ENCODE measurements at regions not wholly inside any gene's neighbourhood (a gene's known extent, or its start where the extent isn't known, plus 50 kb on each side); places are given as distances from the start of the nearest gene placed in this dataset.
"Not testable (repeated sequence)": the region's sequence is repeated elsewhere in the genome, so short reads cannot be mapped to it uniquely, and the experiment has no call there.

DNA sequence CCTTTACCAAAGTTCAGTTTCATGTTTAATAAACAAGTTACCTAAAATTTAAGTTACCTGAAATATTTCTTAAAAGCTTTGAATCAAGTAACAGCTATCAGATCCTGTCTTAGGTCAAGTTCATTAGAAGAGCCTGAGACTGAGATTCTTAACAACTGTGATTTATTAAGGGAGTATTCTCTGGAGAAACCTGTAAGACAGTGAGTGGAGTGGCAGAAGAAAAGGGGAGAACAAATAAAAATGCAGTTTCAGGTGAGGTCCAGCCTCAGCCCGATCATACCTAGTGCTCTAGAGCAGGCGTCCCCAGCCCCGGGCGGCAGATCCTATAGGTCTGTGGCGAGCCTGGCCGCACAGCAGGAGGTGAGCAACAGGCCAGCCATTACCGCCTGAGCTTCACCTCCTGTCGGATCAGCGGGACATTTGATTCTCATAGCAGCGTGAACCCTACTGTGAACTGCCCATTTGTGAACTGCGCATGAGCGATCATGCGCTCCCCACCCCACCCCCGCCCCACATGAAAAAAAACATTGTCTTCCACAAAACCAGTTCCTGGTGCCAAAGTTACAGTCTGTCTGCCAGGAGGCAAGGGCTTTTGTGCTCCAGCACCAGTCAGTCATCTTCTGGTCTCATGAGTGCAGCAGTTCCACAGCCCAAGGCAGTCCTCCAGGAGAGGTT lies 59.2 kb upstream of the ADGRB3 start:
- H3K36me3 Mint-ChIP-seq (ENCODE audit: low read depth): no peaks in the 10 kb centered on the region
- H3K4me1 Mint-ChIP-seq (ENCODE audit: low read depth): no peaks in the 10 kb centered on the region
- DNase-seq (ENCODE audit: low spot score): no peak
- H3K4me3 Mint-ChIP-seq (ENCODE audit: low read depth): no peak overlapping the region
- H3K9me3 Mint-ChIP-seq: peaks cover 6% of the 10 kb centered on the region
- no peaks in the 10 kb centered on the region for H3K27me3 Mint-ChIP-seq (ENCODE audit: low read depth)
- intact Hi-C loops (cut with micrococcal nuclease): no loop called here
- no peak overlapping the region for H3K27ac Mint-ChIP-seq

GRCh38 chr6:68572975-68573374 lies 62.1 kb upstream of the ADGRB3 start:
- no peaks in the 10 kb centered on the region for H3K4me1 Mint-ChIP-seq (ENCODE audit: low read depth)
- intact Hi-C loops (cut with micrococcal nuclease): no loop called here
- H3K36me3 Mint-ChIP-seq (ENCODE audit: low read depth): no peaks in the 10 kb centered on the region
- no peaks in the 10 kb centered on the region for H3K27me3 Mint-ChIP-seq (ENCODE audit: low read depth)
- DNase-seq (ENCODE audit: low spot score): no peak
- H3K4me3 Mint-ChIP-seq (ENCODE audit: low read depth): no peak overlapping the region
- H3K9me3 Mint-ChIP-seq: peaks cover 11% of the 10 kb centered on the region
- H3K27ac Mint-ChIP-seq: no peak overlapping the region

- no peak overlapping the region for H3K4me3 Mint-ChIP-seq (ENCODE audit: low read depth)
- no peaks in the 10 kb centered on the region for H3K4me1 Mint-ChIP-seq (ENCODE audit: low read depth)
- H3K27ac Mint-ChIP-seq: no peak overlapping the region
- H3K27me3 Mint-ChIP-seq (ENCODE audit: low read depth): no peaks in the 10 kb centered on the region
- DNase-seq (ENCODE audit: low spot score): no peak
- intact Hi-C loops (cut with micrococcal nuclease): no loop called here
- H3K36me3 Mint-ChIP-seq (ENCODE audit: low read depth): no peaks in the 10 kb centered on the region
- H3K9me3 Mint-ChIP-seq: peaks cover 13% of the 10 kb centered on the region
Measured at GRCh38 chr6:68572525-68572924, 62.6 kb upstream of the ADGRB3 start.

- intact Hi-C loops (cut with micrococcal nuclease): no loop called here
- Mint-ChIP-seq H3K9me3 (no peaks in the 10 kb centered on the region), H3K4me3 (ENCODE audit: low read depth) (no peak overlapping the region), H3K27me3 (ENCODE audit: low read depth) (no peaks in the 10 kb centered on the region), H3K27ac (no peak overlapping the region), H3K4me1 (ENCODE audit: low read depth) (no peaks in the 10 kb centered on the region), H3K36me3 (ENCODE audit: low read depth) (no peaks in the 10 kb centered on the region)
- no peak for DNase-seq (ENCODE audit: low spot score)
Measured at GRCh38 chr6:68559716-68560115, 75.4 kb upstream of the ADGRB3 start.

DNA sequence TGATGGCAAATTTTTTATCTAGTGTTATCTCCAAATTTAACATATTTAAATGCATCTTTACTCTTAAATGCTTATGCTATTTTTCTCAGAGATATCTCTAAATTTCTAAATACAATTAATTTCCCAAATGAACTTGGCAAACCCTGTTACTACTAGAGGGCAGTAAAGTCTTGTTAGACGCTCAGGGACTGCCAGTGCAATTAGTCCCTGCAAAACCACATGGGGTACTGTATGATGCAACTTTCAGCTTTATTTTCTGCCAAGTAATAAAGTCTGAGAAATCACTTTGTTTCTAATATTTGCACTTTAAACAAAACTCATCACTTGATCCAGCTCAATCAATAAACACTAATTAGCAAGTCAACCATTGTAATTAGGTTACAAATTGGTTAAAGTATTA lies 76.0 kb upstream of the ADGRB3 start:
- H3K9me3 Mint-ChIP-seq: no peaks in the 10 kb centered on the region
- H3K36me3 Mint-ChIP-seq (ENCODE audit: low read depth): no peaks in the 10 kb centered on the region
- H3K4me1 Mint-ChIP-seq (ENCODE audit: low read depth): no peaks in the 10 kb centered on the region
- H3K4me3 Mint-ChIP-seq (ENCODE audit: low read depth): no peak overlapping the region
- no peak overlapping the region for H3K27ac Mint-ChIP-seq
- no peaks in the 10 kb centered on the region for H3K27me3 Mint-ChIP-seq (ENCODE audit: low read depth)
- DNase-seq (ENCODE audit: low spot score): no peak
- intact Hi-C loops (cut with micrococcal nuclease): no loop called here

DNA sequence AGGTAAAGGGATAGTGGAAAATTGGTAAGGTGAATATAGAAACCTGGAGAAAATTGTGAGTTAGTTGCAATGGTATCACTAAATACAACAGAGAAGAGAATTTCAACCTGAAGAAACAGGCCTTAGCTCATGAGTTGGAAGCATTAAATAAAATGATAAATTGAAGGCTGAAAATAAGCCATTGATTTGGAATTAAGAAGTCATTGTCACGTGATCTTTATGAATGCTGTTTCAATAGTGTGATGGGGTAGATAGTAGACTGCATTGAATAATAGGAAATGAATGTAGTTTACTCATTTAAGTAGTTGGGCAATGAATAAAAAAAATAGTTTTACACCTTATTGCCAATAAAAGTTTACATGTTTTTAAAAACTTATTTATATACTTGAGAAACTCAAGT lies 88.5 kb upstream of the ADGRB3 start:
- intact Hi-C loops (cut with micrococcal nuclease): no loop called here
- H3K36me3 Mint-ChIP-seq (ENCODE audit: low read depth): no peaks in the 10 kb centered on the region
- no peak for DNase-seq (ENCODE audit: low spot score)
- H3K27me3 Mint-ChIP-seq (ENCODE audit: low read depth): no peaks in the 10 kb centered on the region
- no peaks in the 10 kb centered on the region for H3K4me1 Mint-ChIP-seq (ENCODE audit: low read depth)
- H3K4me3 Mint-ChIP-seq (ENCODE audit: low read depth): no peak overlapping the region
- H3K27ac Mint-ChIP-seq: no peak overlapping the region
- H3K9me3 Mint-ChIP-seq: peaks cover 14% of the 10 kb centered on the region

- H3K27me3 Mint-ChIP-seq (ENCODE audit: low read depth): no peaks in the 10 kb centered on the region
- no peak overlapping the region for H3K4me3 Mint-ChIP-seq (ENCODE audit: low read depth)
- H3K36me3 Mint-ChIP-seq (ENCODE audit: low read depth): no peaks in the 10 kb centered on the region
- peaks cover 8% of the 10 kb centered on the region for H3K9me3 Mint-ChIP-seq
- intact Hi-C loops (cut with micrococcal nuclease): no loop called here
- H3K27ac Mint-ChIP-seq: no peak overlapping the region
- no peaks in the 10 kb centered on the region for H3K4me1 Mint-ChIP-seq (ENCODE audit: low read depth)
- no peak for DNase-seq (ENCODE audit: low spot score)
Measured at GRCh38 chr6:68544450-68544849, 90.6 kb upstream of the ADGRB3 start.

DNA sequence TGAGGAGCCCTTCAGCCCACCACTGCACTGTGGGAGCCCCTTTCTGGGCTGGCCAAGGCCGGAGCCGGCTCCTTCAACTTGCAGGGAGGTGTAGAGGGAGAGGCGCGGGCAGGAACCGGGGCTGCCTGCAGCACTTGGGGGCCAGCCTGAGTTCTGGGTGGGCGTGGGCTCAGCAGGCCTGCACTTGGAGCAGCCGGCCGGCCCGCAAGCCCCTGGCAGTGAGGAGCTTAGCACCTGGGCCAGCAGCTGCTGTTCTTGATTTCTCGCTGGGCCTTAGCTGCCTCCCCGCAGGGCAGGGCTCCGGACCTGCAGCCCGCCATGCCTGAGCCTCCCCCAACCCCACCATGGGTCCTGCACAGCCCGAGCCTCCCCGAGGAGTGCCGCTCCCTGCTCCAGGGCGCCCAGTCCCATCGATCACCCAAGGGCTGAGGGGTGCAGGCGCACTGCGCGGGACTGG lies 101.7 kb upstream of the ADGRB3 start:
- H3K27ac Mint-ChIP-seq: no peak overlapping the region
- intact Hi-C loops (cut with micrococcal nuclease): no loop called here
- no peaks in the 10 kb centered on the region for H3K36me3 Mint-ChIP-seq (ENCODE audit: low read depth)
- no peak overlapping the region for H3K4me3 Mint-ChIP-seq (ENCODE audit: low read depth)
- H3K27me3 Mint-ChIP-seq (ENCODE audit: low read depth): no peaks in the 10 kb centered on the region
- no peaks in the 10 kb centered on the region for H3K4me1 Mint-ChIP-seq (ENCODE audit: low read depth)
- no peak for DNase-seq (ENCODE audit: low spot score)
- peaks cover 9% of the 10 kb centered on the region for H3K9me3 Mint-ChIP-seq

GRCh38 chr6:68527691-68528090 lies 107.4 kb upstream of the ADGRB3 start:
- Mint-ChIP-seq H3K4me3 (ENCODE audit: low read depth) (no peak overlapping the region), H3K36me3 (ENCODE audit: low read depth) (no peaks in the 10 kb centered on the region), H3K4me1 (ENCODE audit: low read depth) (no peaks in the 10 kb centered on the region), H3K9me3 (peaks cover 10% of the 10 kb centered on the region), H3K27me3 (ENCODE audit: low read depth) (no peaks in the 10 kb centered on the region), H3K27ac (no peak overlapping the region)
- no peak for DNase-seq (ENCODE audit: low spot score)
- intact Hi-C loops (cut with micrococcal nuclease): no loop called here

GRCh38 chr6:68506911-68507310 lies 128.2 kb upstream of the ADGRB3 start:
- H3K27ac Mint-ChIP-seq: no peak overlapping the region
- no peak overlapping the region for H3K4me3 Mint-ChIP-seq (ENCODE audit: low read depth)
- intact Hi-C loops (cut with micrococcal nuclease): no loop called here
- DNase-seq (ENCODE audit: low spot score): no peak
- peaks cover 10% of the 10 kb centered on the region for H3K9me3 Mint-ChIP-seq
- no peaks in the 10 kb centered on the region for H3K27me3 Mint-ChIP-seq (ENCODE audit: low read depth)
- no peaks in the 10 kb centered on the region for H3K4me1 Mint-ChIP-seq (ENCODE audit: low read depth)
- no peaks in the 10 kb centered on the region for H3K36me3 Mint-ChIP-seq (ENCODE audit: low read depth)

DNA sequence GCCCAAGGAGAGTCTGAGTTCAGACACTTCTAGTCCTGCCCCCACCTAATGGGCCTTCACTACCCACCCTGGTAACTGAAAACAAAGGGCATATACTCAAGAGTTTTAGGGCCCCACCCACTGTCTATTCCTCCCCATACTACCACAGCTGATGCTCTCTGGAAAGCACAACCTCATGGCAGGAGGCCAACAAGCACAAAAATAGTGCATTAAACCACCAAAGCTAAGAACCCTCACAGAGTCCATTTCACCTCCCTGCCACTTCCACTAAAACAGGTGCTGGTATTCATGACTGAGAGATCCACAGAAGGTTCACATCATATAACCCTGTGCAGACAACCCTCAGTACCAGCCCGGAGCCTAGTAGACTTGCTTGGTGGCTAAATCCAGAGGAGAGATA lies 132.1 kb upstream of the ADGRB3 start:
- intact Hi-C loops (cut with micrococcal nuclease): no loop called here
- H3K36me3 Mint-ChIP-seq (ENCODE audit: low read depth): no peaks in the 10 kb centered on the region

DNA sequence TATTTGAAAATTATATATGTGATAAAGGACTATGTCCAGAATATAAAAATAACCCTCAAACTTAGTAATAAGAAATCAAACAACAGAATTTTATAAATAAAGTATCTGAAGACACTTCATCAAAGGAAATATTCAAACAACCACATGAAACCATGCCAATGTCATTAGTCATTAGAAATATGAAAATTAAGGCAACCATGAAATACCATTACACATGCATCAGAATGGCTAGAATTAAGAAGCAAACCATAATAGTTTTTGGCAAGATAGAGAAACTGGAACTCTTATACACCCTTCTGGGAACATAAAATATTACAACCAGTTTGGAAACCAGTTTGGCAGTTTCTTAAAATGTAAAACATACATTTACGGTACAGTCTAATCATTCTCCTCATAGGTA lies 137.2 kb upstream of the ADGRB3 start:
- no peak overlapping the region for H3K4me3 Mint-ChIP-seq (ENCODE audit: low read depth)
- no peak overlapping the region for H3K27ac Mint-ChIP-seq
- no peaks in the 10 kb centered on the region for H3K27me3 Mint-ChIP-seq (ENCODE audit: low read depth)
- DNase-seq (ENCODE audit: low spot score): no peak
- no peaks in the 10 kb centered on the region for H3K36me3 Mint-ChIP-seq (ENCODE audit: low read depth)
- H3K4me1 Mint-ChIP-seq (ENCODE audit: low read depth): no peaks in the 10 kb centered on the region
- H3K9me3 Mint-ChIP-seq: peaks cover 11% of the 10 kb centered on the region
- intact Hi-C loops (cut with micrococcal nuclease): no loop called here

More for the DNA sequence above, 132.1 kb upstream of the ADGRB3 start:
- H3K27me3 Mint-ChIP-seq (ENCODE audit: low read depth): no peaks in the 10 kb centered on the region
- no peak for DNase-seq (ENCODE audit: low spot score)
- no peak overlapping the region for H3K27ac Mint-ChIP-seq
- no peaks in the 10 kb centered on the region for H3K4me1 Mint-ChIP-seq (ENCODE audit: low read depth)
- no peak overlapping the region for H3K4me3 Mint-ChIP-seq (ENCODE audit: low read depth)
- H3K9me3 Mint-ChIP-seq: peaks cover 10% of the 10 kb centered on the region

- H3K9me3 Mint-ChIP-seq: peaks cover 16% of the 10 kb centered on the region
- H3K27me3 Mint-ChIP-seq (ENCODE audit: low read depth); H3K4me1 Mint-ChIP-seq (ENCODE audit: low read depth); DNase-seq (ENCODE audit: low spot score); H3K27ac Mint-ChIP-seq; H3K36me3 Mint-ChIP-seq (ENCODE audit: low read depth); intact Hi-C loops (cut with micrococcal nuclease); H3K4me3 Mint-ChIP-seq (ENCODE audit: low read depth): not testable (repeated sequence)
Measured at GRCh38 chr6:68494880-68495279, 140.2 kb upstream of the ADGRB3 start.

DNA sequence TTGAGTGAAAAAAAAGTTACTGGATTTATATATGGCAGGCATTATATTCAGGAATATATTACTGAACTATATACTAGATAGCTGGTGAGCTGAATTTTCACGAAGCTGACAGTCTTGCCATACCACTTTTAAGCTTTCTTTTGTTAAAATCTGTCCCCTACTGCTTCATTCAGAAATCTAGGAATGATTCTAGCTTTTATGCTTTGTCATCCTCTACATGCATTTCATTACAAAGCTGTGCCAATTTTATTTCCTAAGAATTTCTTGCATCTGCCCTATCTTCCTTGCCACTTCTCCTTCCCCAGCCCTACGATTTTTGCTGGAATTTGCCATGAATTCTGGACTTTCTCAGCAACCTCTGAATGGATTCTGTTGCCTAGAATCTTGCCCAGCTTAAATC lies 158.5 kb upstream of the ADGRB3 start:
- H3K9me3 Mint-ChIP-seq: peaks cover 17% of the 10 kb centered on the region
- no peaks in the 10 kb centered on the region for H3K4me1 Mint-ChIP-seq (ENCODE audit: low read depth)
- H3K36me3 Mint-ChIP-seq (ENCODE audit: low read depth): no peaks in the 10 kb centered on the region
- intact Hi-C loops (cut with micrococcal nuclease): no loop called here
- no peaks in the 10 kb centered on the region for H3K27me3 Mint-ChIP-seq (ENCODE audit: low read depth)
- H3K27ac Mint-ChIP-seq: no peak overlapping the region
- H3K4me3 Mint-ChIP-seq (ENCODE audit: low read depth): no peak overlapping the region
- DNase-seq (ENCODE audit: low spot score): no peak
